Ovary (tissue), 3 donors: ENCODE measurements at regions not wholly inside any gene's neighbourhood (a gene's known extent, or its start where the extent isn't known, plus 50 kb on each side); places are given as distances from the start of the nearest gene placed in this dataset.

Experiments
- CTCF ChIP-seq, 3 donors: fragments of 450-650 bp in 2 of 3; fragments of 200-600 bp in 1 of 3; IDR thresholded peaks; one replicate each; pipeline versions ENCODE4 v1.5.1 to v1.8.0; 2016 to 2022; ENCODE audit warnings: antibody characterized with exemption in 3 of 3, mild to moderate bottlenecking in 1 of 3
- EP300 ChIP-seq: sonication (generic); formaldehyde crosslinking; IDR thresholded peaks from one replicate; pipeline ENCODE4 v1.6.1; 2017; ENCODE audit warnings: antibody characterized with exemption
- POLR2A ChIP-seq: fragments of 450-650 bp; IDR thresholded peaks from one replicate; pipeline ENCODE4 v1.6.1; 2017; ENCODE audit warnings: antibody characterized with exemption, mild to moderate bottlenecking, moderate library complexity
- donor health status: DM: no; HTN: no; CAD: no.

GRCh38 chr10:121260377-121260776, 337.9 kb downstream of the FGFR2 start:
- TF ChIP-seq CTCF (IDR thresholded peaks at IDR 0.05) (no peak), POLR2A (no peak), EP300 (no peak)
